ENCODE measurements at regions not wholly inside any gene's neighbourhood (a gene's known extent, or its start where the extent isn't known, plus 50 kb on each side); places are given as distances from the start of the nearest gene placed in this dataset.

GRCh38 chr13:59103004-59103768 lies 1060.5 kb downstream of the DIAPH3 start:
- TF ChIP-seq CTCF (IDR thresholded peaks at IDR 0.05; ENCODE audit: low read depth, low read length), result no peak

GRCh38 chr13:59111751-59112171 lies 1052.0 kb downstream of the DIAPH3 start:
- no peak for DNase-seq (ENCODE audit: extremely low read depth, low read depth)
- TF ChIP-seq CTCF (IDR thresholded peaks at IDR 0.05; ENCODE audit: low read depth, low read length), result no peak

More at GRCh38 chr13:59103004-59103768, 1060.5 kb downstream of the DIAPH3 start:
- no peak for DNase-seq (ENCODE audit: extremely low read depth, low read depth)

- peak; percentile 75 for DNase-seq (ENCODE audit: extremely low read depth, low read depth)
- TF ChIP-seq CTCF (IDR thresholded peaks at IDR 0.05; ENCODE audit: low read depth, low read length), result no peak
These were observed 1051.5 kb downstream of the DIAPH3 start for GRCh38 chr13:59112221-59112718.

GRCh38 chr13:59119475-59119874 lies 1044.3 kb downstream of the DIAPH3 start:
- no peak for DNase-seq (ENCODE audit: extremely low read depth, low read depth)
- no peak for TF ChIP-seq CTCF (IDR thresholded peaks at IDR 0.05; ENCODE audit: low read depth, low read length)

GRCh38 chr13:59120297-59120843 lies 1043.4 kb downstream of the DIAPH3 start:
- no peak for TF ChIP-seq CTCF (IDR thresholded peaks at IDR 0.05; ENCODE audit: low read depth, low read length)
- no peak for DNase-seq (ENCODE audit: extremely low read depth, low read depth)

GRCh38 chr13:59121507-59121906 lies 1042.2 kb downstream of the DIAPH3 start:
- no peak for TF ChIP-seq CTCF (IDR thresholded peaks at IDR 0.05; ENCODE audit: low read depth, low read length)
- no peak for DNase-seq (ENCODE audit: extremely low read depth, low read depth)

- no peak for DNase-seq (ENCODE audit: extremely low read depth, low read depth)
- no peak for TF ChIP-seq CTCF (IDR thresholded peaks at IDR 0.05; ENCODE audit: low read depth, low read length)
These were observed 1037.3 kb downstream of the DIAPH3 start for GRCh38 chr13:59126474-59126873.

All from AG09319 (cell line).